BE2C (cell line): ENCODE measurements at regions not wholly inside any gene's neighbourhood (a gene's known extent, or its start where the extent isn't known, plus 50 kb on each side); places are given as distances from the start of the nearest gene placed in this dataset.

ENCODE experiments used
- DNase-seq: peaks from one replicate; pipeline ENCODE4 v3.0.0-alpha.2; 2020
- H3K27me3 ChIP-seq: fragments of 250-450 bp; sonication (Bioruptor Pico); 2 replicates; pipeline ENCODE4 v1.5.1; 2020; ENCODE audit warnings: mild to moderate bottlenecking
- H3K36me3 ChIP-seq: fragments of 250-450 bp; sonication (Bioruptor Pico); 2 replicates; pipeline ENCODE4 v1.5.1; 2020; ENCODE audit warnings: mild to moderate bottlenecking
- H3K4me1 ChIP-seq: fragments of 250-450 bp; sonication (Bioruptor Pico); 2 replicates; pipeline ENCODE4 v1.5.1; 2020
- H3K4me3 ChIP-seq: 2 replicates; pipeline ENCODE4 v1.5.1; 2011; ENCODE audit warnings: low read depth, low read length
- H3K9me3 ChIP-seq: fragments of 250-450 bp; sonication (Bioruptor Pico); 2 replicates; pipeline ENCODE4 v1.5.1; 2020
- TF ChIP-seq, protein P1 (sequence below): IDR thresholded peaks from 2 replicates; pipeline ENCODE4 v1.5.1; 2012; ENCODE audit warnings: mild to moderate bottlenecking, low read depth, low read length

DNA sequence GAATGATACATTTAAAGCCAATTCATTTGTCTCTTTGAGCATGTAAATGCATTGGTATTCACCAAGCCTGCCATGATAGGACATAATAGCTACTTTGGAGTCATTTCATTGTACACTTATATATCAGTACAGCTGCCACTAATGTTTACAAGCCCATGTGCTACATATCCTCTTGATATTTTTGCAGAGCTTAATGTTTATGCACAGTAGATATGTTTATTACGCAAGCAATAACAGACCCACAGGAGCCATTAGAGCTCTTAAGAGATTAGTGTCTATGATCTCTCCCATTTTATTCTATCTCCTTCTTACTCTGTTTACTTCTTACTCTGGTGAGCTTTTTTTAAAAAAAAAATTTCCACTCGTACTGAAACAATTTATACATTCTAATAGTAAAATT lies 1132.1 kb upstream of the ZEB2 start:
- no peak for DNase-seq
- H3K9me3 ChIP-seq, result no peaks in the 10 kb centered on the region

DNA sequence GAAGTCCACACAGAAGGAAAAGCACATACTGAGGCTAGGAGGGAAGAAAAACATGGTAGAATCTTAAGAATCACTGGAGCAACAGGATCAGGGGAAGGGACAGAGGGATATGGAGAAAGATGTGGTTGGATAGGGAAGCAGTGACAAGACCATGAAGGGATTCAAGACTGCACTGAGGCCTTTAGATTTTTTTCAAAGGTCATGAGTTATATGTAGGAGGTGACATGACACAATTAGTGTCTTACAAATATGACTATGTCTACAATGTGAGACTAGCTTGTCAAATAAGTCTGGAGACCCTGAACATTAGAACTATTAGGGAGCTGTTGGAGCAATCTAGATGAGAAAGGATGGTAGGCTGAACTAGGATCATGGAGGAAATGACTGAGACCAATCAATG lies 1130.3 kb upstream of the ZEB2 start:
- no peaks in the 10 kb centered on the region for H3K9me3 ChIP-seq
- H3K4me3 ChIP-seq, result no peak overlapping the region
- H3K27me3 ChIP-seq, result no peaks in the 10 kb centered on the region
- H3K36me3 ChIP-seq, result no peaks in the 10 kb centered on the region
- TF ChIP-seq, protein P1, sequence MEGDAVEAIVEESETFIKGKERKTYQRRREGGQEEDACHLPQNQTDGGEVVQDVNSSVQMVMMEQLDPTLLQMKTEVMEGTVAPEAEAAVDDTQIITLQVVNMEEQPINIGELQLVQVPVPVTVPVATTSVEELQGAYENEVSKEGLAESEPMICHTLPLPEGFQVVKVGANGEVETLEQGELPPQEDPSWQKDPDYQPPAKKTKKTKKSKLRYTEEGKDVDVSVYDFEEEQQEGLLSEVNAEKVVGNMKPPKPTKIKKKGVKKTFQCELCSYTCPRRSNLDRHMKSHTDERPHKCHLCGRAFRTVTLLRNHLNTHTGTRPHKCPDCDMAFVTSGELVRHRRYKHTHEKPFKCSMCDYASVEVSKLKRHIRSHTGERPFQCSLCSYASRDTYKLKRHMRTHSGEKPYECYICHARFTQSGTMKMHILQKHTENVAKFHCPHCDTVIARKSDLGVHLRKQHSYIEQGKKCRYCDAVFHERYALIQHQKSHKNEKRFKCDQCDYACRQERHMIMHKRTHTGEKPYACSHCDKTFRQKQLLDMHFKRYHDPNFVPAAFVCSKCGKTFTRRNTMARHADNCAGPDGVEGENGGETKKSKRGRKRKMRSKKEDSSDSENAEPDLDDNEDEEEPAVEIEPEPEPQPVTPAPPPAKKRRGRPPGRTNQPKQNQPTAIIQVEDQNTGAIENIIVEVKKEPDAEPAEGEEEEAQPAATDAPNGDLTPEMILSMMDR, result no peak
- no peak for DNase-seq
- H3K4me1 ChIP-seq, result no peaks in the 10 kb centered on the region

More for the DNA sequence above, 1132.1 kb upstream of the ZEB2 start:
- Histone ChIP-seq H3K36me3 (no peaks in the 10 kb centered on the region), H3K27me3 (no peaks in the 10 kb centered on the region), H3K4me3 (no peak overlapping the region), H3K4me1 (no peaks in the 10 kb centered on the region)
- TF ChIP-seq, protein P1, result no peak

DNA sequence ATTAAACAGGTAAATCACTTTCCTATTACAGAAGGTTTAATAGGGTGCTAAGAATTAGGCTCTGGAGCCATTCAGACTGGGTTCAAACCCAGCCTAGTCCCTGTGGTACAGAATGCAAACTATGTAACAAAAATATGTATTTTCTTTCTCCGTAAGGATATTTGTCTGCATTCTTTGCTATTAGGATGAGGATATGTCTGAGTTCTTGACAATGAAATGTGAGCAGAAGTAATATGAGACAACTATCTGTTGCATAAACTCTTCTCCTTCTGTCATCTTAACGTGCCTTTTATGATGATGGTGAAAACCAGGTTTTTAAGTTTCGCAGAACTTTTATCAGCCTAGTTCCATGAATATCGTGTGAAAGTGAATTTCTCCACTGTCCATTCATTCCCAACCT lies 1129.1 kb upstream of the ZEB2 start:
- TF ChIP-seq, protein P1, result no peak
- Histone ChIP-seq H3K4me3 (no peak overlapping the region), H3K27me3 (no peaks in the 10 kb centered on the region), H3K36me3 (no peaks in the 10 kb centered on the region), H3K4me1 (no peaks in the 10 kb centered on the region), H3K9me3 (no peaks in the 10 kb centered on the region)
- DNase-seq, result no peak

DNA sequence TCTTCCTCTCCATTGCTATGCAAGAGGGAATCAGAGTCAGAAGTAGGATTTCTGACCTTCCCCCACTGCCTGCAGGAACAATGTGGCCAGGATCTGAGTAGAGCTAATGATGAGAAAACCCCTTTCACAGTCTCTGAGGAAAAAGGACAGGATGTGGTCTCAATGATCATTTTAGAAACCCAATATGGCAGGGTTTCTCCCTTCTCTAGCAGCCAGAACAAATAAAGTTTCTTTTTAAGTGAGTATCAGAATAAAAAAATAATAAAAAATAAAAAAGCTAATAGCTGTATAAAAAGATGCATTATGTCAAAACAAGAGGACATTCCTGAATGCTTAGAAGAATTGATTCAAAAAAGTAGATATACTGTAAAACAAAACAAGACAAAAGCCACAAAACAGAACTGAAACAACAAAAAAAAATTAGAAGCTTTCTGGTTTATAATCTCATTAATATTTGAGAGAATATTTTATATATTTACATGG lies 1124.9 kb upstream of the ZEB2 start:
- Histone ChIP-seq H3K4me1 (no peaks in the 10 kb centered on the region), H3K27me3 (no peaks in the 10 kb centered on the region), H3K36me3 (no peaks in the 10 kb centered on the region), H3K9me3 (no peaks in the 10 kb centered on the region), H3K4me3 (no peak overlapping the region)
- DNase-seq, result no peak
- TF ChIP-seq, protein P1, result no peak

DNA sequence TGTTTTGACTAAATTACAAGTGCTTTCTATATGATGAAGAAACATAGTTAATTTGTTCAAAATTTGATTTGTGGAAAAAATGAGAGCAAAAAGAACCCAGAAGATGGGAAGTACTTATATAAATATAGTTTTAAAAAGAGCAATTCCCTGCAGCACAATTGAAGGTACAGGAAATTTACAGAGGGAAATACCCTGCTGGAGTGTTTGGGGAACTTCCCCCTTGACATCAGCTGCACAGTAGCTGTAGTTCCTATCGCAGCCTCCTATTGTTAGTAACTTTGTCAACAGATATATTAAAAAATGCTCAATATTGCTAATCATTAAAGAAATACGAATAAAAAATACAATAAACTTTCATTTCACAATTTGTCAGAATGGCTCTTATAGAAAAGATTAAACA lies 1118.8 kb upstream of the ZEB2 start:
- Histone ChIP-seq H3K4me1 (no peaks in the 10 kb centered on the region), H3K9me3 (no peaks in the 10 kb centered on the region), H3K36me3 (no peaks in the 10 kb centered on the region), H3K4me3 (no peak overlapping the region), H3K27me3 (no peaks in the 10 kb centered on the region)
- no peak for DNase-seq
- TF ChIP-seq, protein P1, result 0 out of 2 replicates have a peak, but pooled peaks have one; percentile 7

DNA sequence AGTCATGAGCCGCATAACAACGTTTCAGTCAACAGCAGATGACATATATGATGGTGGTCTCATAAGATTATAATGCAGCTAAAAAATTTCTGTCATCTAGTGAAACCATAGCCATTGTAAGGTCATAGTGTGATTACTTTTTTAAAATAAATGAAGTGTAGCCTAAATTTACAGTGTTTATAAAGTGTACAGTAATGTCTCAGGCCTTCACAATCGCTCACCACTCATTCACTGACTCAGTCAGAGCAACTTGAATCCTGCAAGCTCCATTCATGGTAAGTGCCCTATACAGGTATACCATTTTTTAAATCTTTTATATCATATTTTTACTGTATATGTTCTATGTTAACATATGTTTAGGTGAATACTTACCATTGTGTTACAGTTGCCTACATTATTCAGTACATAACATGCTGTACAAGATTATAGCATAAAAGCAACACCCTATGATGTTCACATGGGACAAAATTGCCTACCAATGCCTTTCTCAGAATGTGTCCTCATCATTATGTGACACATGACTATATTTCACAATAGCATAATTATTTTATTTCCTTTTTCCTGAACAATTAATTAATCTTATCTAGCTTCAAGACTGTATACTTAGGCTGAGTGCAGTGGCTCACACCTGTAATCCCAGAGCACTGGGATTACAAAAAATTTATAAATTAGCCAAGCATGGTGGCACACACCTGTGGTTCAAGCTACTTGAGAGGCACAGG lies 1115.9 kb upstream of the ZEB2 start:
- Histone ChIP-seq H3K9me3 (no peaks in the 10 kb centered on the region), H3K4me3 (no peak overlapping the region), H3K36me3 (no peaks in the 10 kb centered on the region), H3K27me3 (no peaks in the 10 kb centered on the region), H3K4me1 (no peaks in the 10 kb centered on the region)
- TF ChIP-seq, protein P1, result no peak
- DNase-seq, result no peak
